Uterus (tissue), 3 donors: ENCODE measurements at regions not wholly inside any gene's neighbourhood (a gene's known extent, or its start where the extent isn't known, plus 50 kb on each side); places are given as distances from the start of the nearest gene placed in this dataset.

Experiments used
- DNase-seq, 2 donors: peaks; one replicate each; pipeline ENCODE4 v3.0.0-alpha.2; 2019 to 2020
- H3K27ac ChIP-seq, 2 donors: fragments of 200-600 bp; sonication (generic); 1 replicate in 1 of 2; 2 replicates in 1 of 2; pipeline ENCODE4 v1.5.1; 2016 to 2018
- H3K27me3 ChIP-seq, 2 donors: fragments of 200-600 bp; sonication (generic); one replicate each; pipeline ENCODE4 v1.5.1; 2018 to 2019; ENCODE audit warnings: control low read depth in 1 of 2
- H3K36me3 ChIP-seq, 2 donors: fragments of 200-600 bp; sonication (generic); one replicate each; pipeline ENCODE4 v1.5.1; 2019; ENCODE audit warnings: control low read depth in 1 of 2
- H3K4me1 ChIP-seq, 2 donors: fragments of 200-600 bp; sonication (generic); one replicate each; pipeline ENCODE4 v1.5.1; 2018 to 2019; ENCODE audit warnings: control low read depth in 1 of 2
- H3K4me3 ChIP-seq, 2 donors: fragments of 200-600 bp; sonication (generic); 1 replicate in 1 of 2; 2 replicates in 1 of 2; pipeline ENCODE4 v1.5.1; 2018 to 2019; ENCODE audit warnings: mild to moderate bottlenecking in 1 of 2
- H3K9me3 ChIP-seq, 2 donors: fragments of 200-600 bp; sonication (generic); one replicate each; pipeline ENCODE4 v1.5.1; 2019; ENCODE audit warnings: control low read depth in 1 of 2
- POLR2A ChIP-seq, 2 donors: fragments of 450-650 bp; IDR thresholded peaks; one replicate each; pipeline ENCODE4 v1.6.1; 2016; ENCODE audit warnings: antibody characterized with exemption in 2 of 2, mild to moderate bottlenecking in 1 of 2, moderate library complexity in 1 of 2
- intact Hi-C: fragments of 100-400 bp; cut with DNase I; formaldehyde crosslinking; loops from one replicate; pipeline ENCODE4 v1.15.1; 2023; ENCODE audit warnings: low total_unique reads
- TF ChIP-seq, protein P1 (sequence below), 4 experiments: fragments of 200-600 bp in 2 of 4; fragments of 450-650 bp in 2 of 4; sonication (generic) in 2 of 4; IDR thresholded peaks; one replicate each; pipeline ENCODE4 v1.5.1; 2016 to 2019; ENCODE audit warnings: antibody characterized with exemption in 4 of 4, mild to moderate bottlenecking in 2 of 4, moderate library complexity in 1 of 4
- donor health status: DM: yes; HTN: yes; CAD: no.

DNA sequence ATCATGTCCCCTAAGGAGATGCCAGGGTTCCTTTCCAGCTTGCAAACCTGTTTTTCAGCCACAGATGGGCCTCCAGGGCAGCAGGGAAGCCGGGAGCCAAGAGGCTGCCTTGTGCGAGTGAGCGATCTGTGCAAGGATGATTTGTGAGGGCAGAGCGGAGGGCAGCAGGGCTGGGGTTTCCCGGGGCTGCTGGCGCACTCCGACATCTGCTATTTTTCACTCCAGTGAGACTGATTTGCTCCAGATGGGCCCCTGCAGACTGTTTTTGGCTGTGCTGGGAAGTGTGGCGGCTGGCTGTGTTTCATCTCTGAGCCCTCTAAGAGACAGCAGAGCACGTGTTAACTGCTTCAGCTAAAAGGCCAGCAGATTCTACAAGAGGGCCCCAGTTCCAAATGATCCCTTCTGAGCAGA lies 466.2 kb downstream of the TYW1 start:
- intact Hi-C loops: no loop called here
- TF ChIP-seq POLR2A (IDR thresholded peaks at IDR 0.05): no peak
- TF ChIP-seq, protein P1, sequence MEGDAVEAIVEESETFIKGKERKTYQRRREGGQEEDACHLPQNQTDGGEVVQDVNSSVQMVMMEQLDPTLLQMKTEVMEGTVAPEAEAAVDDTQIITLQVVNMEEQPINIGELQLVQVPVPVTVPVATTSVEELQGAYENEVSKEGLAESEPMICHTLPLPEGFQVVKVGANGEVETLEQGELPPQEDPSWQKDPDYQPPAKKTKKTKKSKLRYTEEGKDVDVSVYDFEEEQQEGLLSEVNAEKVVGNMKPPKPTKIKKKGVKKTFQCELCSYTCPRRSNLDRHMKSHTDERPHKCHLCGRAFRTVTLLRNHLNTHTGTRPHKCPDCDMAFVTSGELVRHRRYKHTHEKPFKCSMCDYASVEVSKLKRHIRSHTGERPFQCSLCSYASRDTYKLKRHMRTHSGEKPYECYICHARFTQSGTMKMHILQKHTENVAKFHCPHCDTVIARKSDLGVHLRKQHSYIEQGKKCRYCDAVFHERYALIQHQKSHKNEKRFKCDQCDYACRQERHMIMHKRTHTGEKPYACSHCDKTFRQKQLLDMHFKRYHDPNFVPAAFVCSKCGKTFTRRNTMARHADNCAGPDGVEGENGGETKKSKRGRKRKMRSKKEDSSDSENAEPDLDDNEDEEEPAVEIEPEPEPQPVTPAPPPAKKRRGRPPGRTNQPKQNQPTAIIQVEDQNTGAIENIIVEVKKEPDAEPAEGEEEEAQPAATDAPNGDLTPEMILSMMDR (IDR thresholded peaks at IDR 0.05): no peak
- DNase-seq: peak; percentile 67 to 73
- no peaks in the 10 kb centered on the region for H3K36me3 ChIP-seq
- H3K4me3 ChIP-seq: no peak overlapping the region
- H3K27ac ChIP-seq: no peak overlapping the region
- H3K4me1 ChIP-seq: no peaks in the 10 kb centered on the region
- no peaks in the 10 kb centered on the region for H3K27me3 ChIP-seq
- H3K9me3 ChIP-seq: no peaks in the 10 kb centered on the region

DNA sequence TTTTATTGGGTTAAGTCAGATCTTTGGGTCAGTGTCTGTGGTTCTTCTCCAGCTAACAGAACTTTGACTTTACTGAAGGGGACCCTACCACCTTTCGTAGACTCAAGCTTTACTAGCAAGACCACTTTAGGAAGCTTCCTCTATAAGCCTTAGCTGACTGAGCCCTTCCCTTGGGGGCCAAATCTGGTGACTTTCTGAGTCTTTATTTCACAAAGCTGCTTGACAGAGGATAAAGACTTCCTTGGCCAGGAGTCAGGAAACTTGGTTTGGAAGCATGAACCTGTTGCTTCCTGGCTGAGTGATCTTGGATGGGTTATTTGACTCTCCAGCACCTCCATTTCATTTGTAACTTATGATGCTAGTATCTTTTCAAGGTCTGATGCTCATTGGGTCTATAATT lies 466.7 kb downstream of the TYW1 start:
- Histone ChIP-seq H3K27me3 (no peaks in the 10 kb centered on the region), H3K9me3 (no peaks in the 10 kb centered on the region), H3K4me3 (no peak overlapping the region), H3K27ac (no peak overlapping the region), H3K36me3 (no peaks in the 10 kb centered on the region), H3K4me1 (no peaks in the 10 kb centered on the region)
- DNase-seq: no peak
- intact Hi-C loops: no loop called here
- TF ChIP-seq POLR2A (IDR thresholded peaks at IDR 0.05): no peak

DNA sequence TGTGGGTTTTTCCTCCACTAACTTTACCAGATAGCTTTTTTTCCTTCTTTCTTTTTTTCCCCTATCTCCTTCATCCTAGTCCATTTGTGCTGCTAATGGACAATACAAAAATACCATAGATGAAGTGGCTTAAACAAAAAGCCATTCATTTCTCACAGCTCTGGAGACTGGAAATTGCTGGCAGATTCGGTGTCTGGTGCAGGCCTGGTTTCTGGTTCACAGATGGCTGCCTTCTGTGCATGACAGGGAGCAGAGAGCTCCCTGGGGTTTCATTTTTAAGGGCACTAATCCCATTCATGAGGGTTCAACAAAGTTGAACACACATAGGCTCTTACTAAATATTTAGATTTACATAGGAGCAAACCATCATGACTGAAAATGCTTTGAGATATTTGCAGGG lies 467.4 kb downstream of the TYW1 start:
- H3K4me1 ChIP-seq: no peaks in the 10 kb centered on the region
- no peak overlapping the region for H3K27ac ChIP-seq
- intact Hi-C loops: no loop called here
- DNase-seq: no peak
- H3K36me3 ChIP-seq: no peaks in the 10 kb centered on the region
- no peaks in the 10 kb centered on the region for H3K27me3 ChIP-seq
- no peaks in the 10 kb centered on the region for H3K9me3 ChIP-seq
- H3K4me3 ChIP-seq: no peak overlapping the region
- TF ChIP-seq POLR2A (IDR thresholded peaks at IDR 0.05): no peak

DNA sequence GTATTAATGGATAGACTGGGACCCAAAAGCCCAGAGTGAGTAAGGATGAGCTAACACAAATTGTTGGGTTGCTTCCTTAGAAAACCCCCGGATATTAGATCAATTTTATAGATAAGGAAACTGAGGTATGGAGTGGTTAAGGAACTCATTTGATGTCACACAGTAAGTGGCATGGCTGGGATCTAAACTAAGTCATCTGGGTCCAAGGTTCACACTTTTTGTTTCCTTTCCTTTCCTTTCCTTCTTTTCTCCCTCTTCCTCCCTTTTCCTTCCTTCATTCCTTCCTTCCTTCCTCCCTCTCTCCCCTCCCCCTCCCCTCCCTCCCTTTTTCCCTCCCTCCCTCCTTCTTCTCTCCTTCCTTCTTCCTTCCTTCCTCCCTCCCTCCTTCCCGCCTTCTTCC lies 469.5 kb downstream of the TYW1 start:
- intact Hi-C loops: no loop called here
- Histone ChIP-seq H3K9me3 (no peaks in the 10 kb centered on the region), H3K27me3 (no peaks in the 10 kb centered on the region), H3K36me3 (no peaks in the 10 kb centered on the region), H3K4me3 (no peak overlapping the region), H3K27ac (no peak overlapping the region), H3K4me1 (no peaks in the 10 kb centered on the region)
- TF ChIP-seq POLR2A (IDR thresholded peaks at IDR 0.05): no peak
- TF ChIP-seq, protein P1 (IDR thresholded peaks at IDR 0.05): no peak
- no peak for DNase-seq

DNA sequence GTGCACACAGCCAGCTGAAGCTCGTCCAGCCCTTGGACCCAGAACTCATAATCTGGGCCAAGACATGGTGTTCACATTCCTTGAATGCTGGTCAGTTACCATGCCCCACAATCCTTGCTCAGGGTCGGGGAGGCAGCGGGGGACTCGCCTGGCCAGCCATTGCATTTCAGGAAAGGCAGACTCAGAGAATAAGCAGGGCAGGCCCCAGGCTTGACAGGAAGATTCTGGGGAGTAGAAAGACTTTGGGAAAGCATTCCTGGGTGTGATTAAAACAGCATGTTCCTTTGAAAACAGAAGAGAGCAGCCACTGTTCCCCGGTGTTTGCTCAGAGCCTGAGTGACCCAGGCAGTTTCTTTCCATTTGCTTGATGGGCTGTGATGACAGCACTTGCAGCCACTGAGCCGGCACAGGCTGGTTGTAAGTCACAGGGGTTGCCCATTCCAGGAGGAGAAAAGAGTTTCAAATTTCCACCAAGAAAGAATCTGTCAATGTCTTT lies 473.7 kb downstream of the TYW1 start:
- intact Hi-C loops: no loop called here
- H3K27ac ChIP-seq: no peak overlapping the region
- no peaks in the 10 kb centered on the region for H3K36me3 ChIP-seq
- no peaks in the 10 kb centered on the region for H3K27me3 ChIP-seq
- H3K4me1 ChIP-seq: no peaks in the 10 kb centered on the region
- H3K9me3 ChIP-seq: no peaks in the 10 kb centered on the region
- H3K4me3 ChIP-seq: no peak overlapping the region
- no peak for DNase-seq
- TF ChIP-seq, protein P1 (IDR thresholded peaks at IDR 0.05): no peak
- no peak for TF ChIP-seq POLR2A (IDR thresholded peaks at IDR 0.05)

DNA sequence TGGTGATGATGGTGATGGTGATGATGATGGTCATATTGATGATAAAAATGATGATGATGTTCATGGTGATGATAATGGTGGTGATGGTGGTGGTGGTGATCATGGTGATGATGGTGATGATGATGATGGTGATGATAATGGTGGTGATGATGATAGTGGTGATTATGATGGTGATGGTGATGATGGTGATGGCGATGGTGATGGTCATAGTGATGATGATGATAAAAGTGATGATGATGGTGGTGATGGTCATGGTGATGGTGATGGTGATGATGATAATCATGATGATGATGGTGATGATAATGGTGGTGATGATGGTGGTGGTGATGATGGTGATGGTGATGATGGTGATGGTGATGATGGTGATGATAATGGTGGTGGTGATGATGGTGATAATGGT lies 478.7 kb downstream of the TYW1 start:
- H3K4me3 ChIP-seq: no peak overlapping the region
- intact Hi-C loops: no loop called here
- TF ChIP-seq, protein P1 (IDR thresholded peaks at IDR 0.05): no peak
- TF ChIP-seq POLR2A (IDR thresholded peaks at IDR 0.05): no peak
- DNase-seq: no peak
- no peaks in the 10 kb centered on the region for H3K27me3 ChIP-seq
- no peaks in the 10 kb centered on the region for H3K4me1 ChIP-seq
- no peaks in the 10 kb centered on the region for H3K9me3 ChIP-seq
- no peak overlapping the region for H3K27ac ChIP-seq
- H3K36me3 ChIP-seq: no peaks in the 10 kb centered on the region
